NCI-H2196 treated with DMSO at 0.1 percent for 48 hours (cell line): ENCODE measurements at regions not wholly inside any gene's neighbourhood (a gene's known extent, or its start where the extent isn't known, plus 50 kb on each side); places are given as distances from the start of the nearest gene placed in this dataset.
"Not testable (repeated sequence)": the region's sequence is repeated elsewhere in the genome, so short reads cannot be mapped to it uniquely, and the experiment has no call there.

ENCODE experiments used
- DNase-seq: peaks from one replicate; lab custom pipeline; 2025; ENCODE audit not compliant: unreplicated experiment; lab: John Stamatoyannopoulos, UW

- no peak for DNase-seq
Observed at GRCh38 chr2:129015397-129016285, 697.0 kb upstream of the HS6ST1 start.

DNA sequence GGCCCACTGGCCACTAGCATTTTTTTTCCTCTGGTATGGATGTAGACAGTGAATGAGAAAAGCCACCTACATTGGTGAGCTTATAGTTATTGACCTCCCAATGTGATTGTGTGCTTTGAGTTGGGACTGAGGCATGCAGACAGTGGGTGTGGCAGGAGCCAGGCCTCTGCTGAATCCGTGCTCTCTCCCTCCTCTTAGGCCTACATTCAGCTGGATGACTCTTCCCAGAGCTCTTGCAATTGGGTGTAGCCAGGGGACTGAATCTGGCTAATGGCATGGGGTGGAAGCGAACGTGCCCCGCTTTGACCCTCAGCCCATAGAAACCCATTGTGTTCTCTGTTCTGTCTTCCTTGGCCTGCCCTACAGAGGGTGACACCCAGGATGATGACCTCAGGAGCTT, 698.3 kb upstream of the HS6ST1 start:
- no peak for DNase-seq

- no peak for DNase-seq
Observed at GRCh38 chr2:129024796-129025195, 706.1 kb upstream of the HS6ST1 start.

DNA sequence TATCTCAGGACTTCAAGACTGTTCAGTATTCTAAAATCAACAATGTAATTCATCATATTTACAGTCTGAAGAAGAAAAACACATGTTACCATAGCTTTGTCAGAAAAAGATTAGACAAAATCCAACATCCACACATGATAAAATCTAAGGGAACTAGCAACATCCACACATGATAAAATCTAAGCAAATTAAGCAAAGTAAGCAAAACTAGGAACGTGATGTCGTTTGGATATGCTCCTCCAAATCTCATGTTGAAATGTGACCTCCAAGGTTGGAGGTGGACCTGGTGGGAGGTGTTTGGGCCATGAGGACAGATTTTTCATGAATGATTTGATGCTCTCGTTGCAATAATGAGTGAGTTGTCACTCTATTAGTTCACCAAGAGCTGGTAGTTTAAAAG, 717.3 kb upstream of the HS6ST1 start:
- no peak for DNase-seq

GRCh38 chr2:129043677-129044076, 725.0 kb upstream of the HS6ST1 start:
- DNase-seq = not testable (repeated sequence)

GRCh38 chr2:129046475-129046874, 727.8 kb upstream of the HS6ST1 start:
- not testable (repeated sequence) for DNase-seq

- DNase-seq = no peak
Observed at GRCh38 chr2:129050101-129050500, 731.4 kb upstream of the HS6ST1 start.

DNA sequence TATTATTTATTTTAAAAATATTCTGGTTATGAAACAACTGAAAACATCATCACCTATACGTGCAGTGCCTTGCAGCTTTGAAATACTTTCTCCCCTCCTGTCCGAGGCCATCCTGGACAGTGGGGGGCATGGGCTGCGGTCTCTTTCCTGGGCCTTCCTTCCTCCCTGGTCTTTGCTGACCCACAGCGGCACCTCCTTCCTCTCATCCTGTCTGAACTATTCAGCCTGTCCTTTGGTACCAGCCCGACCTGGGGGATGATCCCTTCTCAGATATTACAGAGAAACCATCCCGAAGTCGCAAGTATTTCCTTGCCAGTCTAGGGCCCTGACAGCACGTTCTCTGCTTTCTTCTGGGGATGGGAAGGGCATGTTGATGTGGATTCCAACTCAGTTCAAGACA, 736.6 kb upstream of the HS6ST1 start:
- DNase-seq = no peak

- DNase-seq = no peak
Observed at GRCh38 chr2:129055824-129056223, 737.2 kb upstream of the HS6ST1 start.

GRCh38 chr2:129056309-129056958, 737.8 kb upstream of the HS6ST1 start:
- DNase-seq = no peak

- no peak for DNase-seq
Observed at GRCh38 chr2:129056959-129057317, 738.3 kb upstream of the HS6ST1 start.

DNA sequence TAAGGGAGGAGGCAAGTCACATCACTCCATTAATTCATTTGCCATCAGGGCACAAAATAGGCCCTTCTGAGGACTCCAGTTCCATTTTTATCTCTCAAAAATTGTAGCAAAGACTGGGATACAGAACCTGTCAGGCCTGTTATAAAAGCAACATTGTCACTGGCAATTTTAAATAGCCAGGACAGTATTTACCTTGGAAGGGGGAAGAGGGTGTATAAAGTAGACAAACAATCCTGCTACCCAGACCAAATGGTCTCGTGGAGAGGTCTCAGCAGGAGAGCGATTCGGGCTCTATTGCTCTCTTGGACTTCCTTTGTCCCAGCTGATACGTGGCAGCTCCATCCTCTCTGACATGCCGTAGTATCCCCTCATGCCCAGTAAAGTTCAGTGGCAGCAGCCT, 740.3 kb upstream of the HS6ST1 start:
- no peak for DNase-seq

DNA sequence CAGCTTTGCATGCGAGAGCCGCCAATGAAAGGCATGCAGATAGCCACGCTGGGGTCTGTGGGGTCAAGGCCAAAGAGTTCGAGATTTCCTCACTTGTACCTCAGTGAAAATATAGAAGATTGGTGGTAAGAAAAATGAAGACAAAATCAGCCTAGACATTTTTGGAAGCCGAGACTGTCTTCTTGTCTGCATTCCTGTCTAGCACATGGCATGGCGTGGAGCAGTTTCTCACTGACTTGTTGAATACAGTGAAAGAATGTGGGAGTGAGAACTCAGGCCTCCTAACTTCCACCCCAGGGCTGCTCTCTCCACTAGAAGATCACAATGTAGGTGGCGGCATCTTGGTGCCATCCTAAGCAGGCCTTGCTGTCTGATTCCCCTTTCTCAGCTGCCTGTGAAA, 740.8 kb upstream of the HS6ST1 start:
- DNase-seq = no peak

DNA sequence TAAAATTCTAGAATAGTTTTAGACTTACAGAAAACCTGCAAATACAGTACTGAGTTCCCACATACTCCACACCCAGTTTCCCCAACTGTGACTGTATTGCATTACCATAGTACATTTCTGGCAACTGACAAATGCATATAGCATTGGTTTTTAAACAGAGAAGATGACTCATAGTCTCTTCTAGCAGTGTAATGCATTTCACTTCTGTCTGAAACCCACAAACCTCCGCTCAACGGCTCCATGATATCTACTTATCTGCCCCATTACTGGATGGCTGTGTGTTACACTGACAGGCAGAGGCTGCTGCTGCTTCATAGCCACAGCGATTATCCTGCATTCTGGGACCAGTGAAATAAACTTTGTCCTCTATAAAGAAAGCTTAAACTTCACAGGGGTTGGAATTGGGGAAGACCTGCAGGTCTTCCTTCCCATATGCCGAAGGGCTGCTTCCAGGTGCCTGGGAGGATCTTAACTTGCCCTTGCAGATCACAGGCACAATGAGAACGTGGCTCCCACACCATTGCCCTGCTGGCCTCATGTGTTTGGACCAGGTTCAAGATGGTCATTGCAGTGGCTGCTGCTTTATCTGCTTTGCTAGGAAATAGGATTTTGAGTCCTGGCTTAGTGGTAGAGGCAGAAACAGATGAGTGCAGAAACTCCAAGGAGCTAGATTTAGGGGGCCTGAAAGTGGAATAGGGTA, 742.6 kb upstream of the HS6ST1 start:
- DNase-seq = no peak

DNA sequence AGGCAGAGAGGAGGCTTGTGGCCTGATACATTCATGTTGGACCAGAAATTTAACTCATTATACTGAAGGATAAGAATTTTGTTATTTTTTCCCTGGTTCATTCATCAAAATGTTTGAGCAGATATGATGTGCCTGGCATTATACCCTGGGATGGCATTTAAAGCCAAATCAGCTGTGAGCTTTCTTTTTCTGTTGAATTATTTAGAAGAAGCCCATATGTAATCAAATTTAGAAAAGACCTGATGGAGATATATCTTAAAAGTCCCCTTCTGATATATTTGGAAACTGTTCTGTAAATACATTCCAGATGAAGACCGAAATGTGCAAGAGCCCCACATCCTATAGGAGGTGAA, 743.1 kb upstream of the HS6ST1 start:
- no peak for DNase-seq

DNA sequence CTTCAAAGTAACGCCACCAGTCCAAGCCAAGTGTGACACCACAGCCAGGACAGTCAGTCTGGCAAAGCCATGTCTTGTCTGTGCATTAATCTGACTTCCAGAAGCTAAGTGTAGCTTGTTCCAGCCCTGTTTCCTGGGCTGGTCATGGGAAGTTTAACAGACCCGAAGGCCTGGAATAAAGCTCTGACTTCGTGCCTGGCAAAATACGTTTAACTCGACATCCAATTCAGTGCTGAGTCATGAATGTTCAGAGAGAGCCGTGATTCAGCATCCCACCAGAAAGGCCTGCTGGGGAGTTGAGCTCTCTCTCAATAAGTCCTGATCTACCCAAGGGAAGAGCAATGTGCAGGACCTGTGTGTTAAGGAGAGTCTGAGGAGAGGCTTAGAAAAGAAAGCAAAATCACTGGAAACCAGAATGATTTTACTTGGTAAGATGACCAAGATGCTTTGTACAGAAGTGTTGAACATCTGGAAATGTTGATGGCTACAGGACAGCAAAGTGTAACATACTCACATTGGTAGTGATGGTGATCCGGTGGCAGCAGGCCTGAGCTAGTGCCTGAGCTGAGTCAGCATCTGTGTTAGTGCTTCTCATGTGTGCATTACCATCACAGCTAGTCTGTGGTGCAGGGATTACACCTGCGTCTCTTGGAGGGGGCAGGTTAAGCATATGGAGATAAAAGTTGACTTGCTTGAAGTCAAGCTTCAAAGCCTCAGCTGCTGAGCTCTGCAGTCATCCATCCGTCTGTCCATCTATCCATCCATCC, 743.7 kb upstream of the HS6ST1 start:
- DNase-seq = no peak

GRCh38 chr2:129067070-129067469, 748.4 kb upstream of the HS6ST1 start:
- DNase-seq = no peak

DNA sequence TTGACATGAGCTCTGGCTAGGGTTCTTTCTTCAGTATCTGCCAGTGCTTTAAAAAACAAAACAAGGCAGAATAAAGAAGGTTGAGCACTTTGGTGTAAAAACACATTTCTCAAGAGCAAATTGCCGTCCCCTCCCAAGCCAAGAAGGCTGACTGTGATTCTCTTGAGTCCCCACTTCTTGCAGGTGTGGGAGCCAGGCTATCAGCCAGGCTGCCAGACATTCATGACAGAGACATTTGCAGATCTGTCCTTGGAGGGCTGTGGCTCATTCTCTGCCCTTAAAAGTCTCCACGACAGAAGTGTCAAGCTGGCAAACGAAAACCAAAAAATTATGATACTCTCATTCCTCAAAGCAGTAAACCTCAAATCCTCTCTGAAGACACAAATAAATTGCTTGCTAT, 749.3 kb upstream of the HS6ST1 start:
- no peak for DNase-seq

GRCh38 chr2:129068543-129068942, 749.9 kb upstream of the HS6ST1 start:
- no peak for DNase-seq

GRCh38 chr2:129069875-129070594, 751.4 kb upstream of the HS6ST1 start:
- no peak for DNase-seq

- DNase-seq = no peak
Observed at GRCh38 chr2:129070663-129071062, 752.0 kb upstream of the HS6ST1 start.
